Skin of body (tissue), 1 donor: ENCODE measurements at regions not wholly inside any gene's neighbourhood (a gene's known extent, or its start where the extent isn't known, plus 50 kb on each side); places are given as distances from the start of the nearest gene placed in this dataset.

Source experiments
- DNase-seq: peaks from one replicate; lab custom pipeline; 2025; lab: John Stamatoyannopoulos, UW

- DNase-seq = no peak
Observed at GRCh38 chr1:218636548-218636947, 291.4 kb downstream of the TGFB2 start.

- DNase-seq = no peak
Observed at GRCh38 chr1:218640173-218640572, 295.0 kb downstream of the TGFB2 start.

GRCh38 chr1:218642033-218642948 is 297.2 kb downstream of the TGFB2 start:
- no peak for DNase-seq

GRCh38 chr1:218643281-218643680 is 298.1 kb downstream of the TGFB2 start:
- no peak for DNase-seq

- no peak for DNase-seq
Observed at GRCh38 chr1:218643926-218644325, 298.8 kb downstream of the TGFB2 start.

- DNase-seq = no peak
Observed at GRCh38 chr1:218646288-218646687, 301.2 kb downstream of the TGFB2 start.

- no peak for DNase-seq
Observed at GRCh38 chr1:218656301-218657037, 311.3 kb downstream of the TGFB2 start.

GRCh38 chr1:218658269-218658668 is 313.1 kb downstream of the TGFB2 start:
- DNase-seq = no peak

GRCh38 chr1:218658899-218659298 is 313.8 kb downstream of the TGFB2 start:
- no peak for DNase-seq

- DNase-seq = no peak
Observed at GRCh38 chr1:218659911-218660677, 315.0 kb downstream of the TGFB2 start.

GRCh38 chr1:218660678-218661053 is 315.5 kb downstream of the TGFB2 start:
- DNase-seq = no peak

GRCh38 chr1:218661411-218661810 is 316.3 kb downstream of the TGFB2 start:
- DNase-seq = no peak

- DNase-seq = no peak
Observed at GRCh38 chr1:218664385-218665170, 319.4 kb downstream of the TGFB2 start.

- DNase-seq = no peak
Observed at GRCh38 chr1:218665221-218665620, 320.1 kb downstream of the TGFB2 start.

GRCh38 chr1:218666263-218666662 is 321.1 kb downstream of the TGFB2 start:
- no peak for DNase-seq

- no peak for DNase-seq
Observed at GRCh38 chr1:218667781-218668516, 322.8 kb downstream of the TGFB2 start.

GRCh38 chr1:218669431-218669830 is 324.3 kb downstream of the TGFB2 start:
- DNase-seq = no peak

- no peak for DNase-seq
Observed at GRCh38 chr1:218670875-218671274, 325.7 kb downstream of the TGFB2 start.

- peak; percentile 47 for DNase-seq
Observed at GRCh38 chr1:218671573-218671972, 326.4 kb downstream of the TGFB2 start.

GRCh38 chr1:218673170-218673569 is 328.0 kb downstream of the TGFB2 start:
- DNase-seq = no peak
